ENCODE measurements at regions not wholly inside any gene's neighbourhood (a gene's known extent, or its start where the extent isn't known, plus 50 kb on each side); places are given as distances from the start of the nearest gene placed in this dataset.

DNA sequence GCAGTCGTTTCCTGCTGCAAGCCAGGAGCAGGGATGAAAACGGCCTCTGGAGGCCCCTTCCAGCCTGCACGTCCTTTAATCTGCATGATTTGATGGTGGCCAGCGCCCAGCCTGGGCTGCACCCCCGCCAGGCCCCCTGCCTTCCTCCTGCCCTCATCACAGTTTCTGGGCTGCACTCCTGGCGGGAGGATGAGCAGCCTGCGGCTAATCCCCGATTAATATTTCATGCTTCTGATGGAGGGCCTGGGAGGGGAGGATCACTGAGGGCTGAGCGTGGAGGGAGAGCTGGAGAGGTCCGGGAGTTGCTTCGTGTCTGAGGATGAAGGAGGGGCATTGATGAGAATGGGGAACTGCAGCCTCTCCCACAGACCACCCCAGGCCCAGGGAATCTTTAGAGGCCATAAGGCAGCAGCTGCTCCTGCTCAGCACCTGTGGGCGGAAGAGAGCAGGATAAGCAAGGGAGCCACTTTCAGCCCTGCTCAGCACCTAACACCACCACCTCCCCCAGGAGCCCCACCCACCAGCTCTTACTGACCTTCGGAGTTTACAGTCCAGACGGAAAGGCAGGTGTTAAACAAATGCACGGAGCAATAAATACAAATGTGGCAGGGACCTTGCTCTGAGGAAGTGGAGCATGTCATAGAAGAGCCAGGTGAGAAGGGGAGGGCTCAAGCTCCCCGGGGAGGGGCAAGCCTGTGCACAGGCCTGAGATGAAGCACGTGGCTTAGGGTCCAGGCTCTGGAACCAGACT, 135.0 kb upstream of the NECTIN1 start:
- in situ Hi-C loops (cut with HindIII; ENCODE audit: low sequenced_read_pairs): no loop called here

DNA sequence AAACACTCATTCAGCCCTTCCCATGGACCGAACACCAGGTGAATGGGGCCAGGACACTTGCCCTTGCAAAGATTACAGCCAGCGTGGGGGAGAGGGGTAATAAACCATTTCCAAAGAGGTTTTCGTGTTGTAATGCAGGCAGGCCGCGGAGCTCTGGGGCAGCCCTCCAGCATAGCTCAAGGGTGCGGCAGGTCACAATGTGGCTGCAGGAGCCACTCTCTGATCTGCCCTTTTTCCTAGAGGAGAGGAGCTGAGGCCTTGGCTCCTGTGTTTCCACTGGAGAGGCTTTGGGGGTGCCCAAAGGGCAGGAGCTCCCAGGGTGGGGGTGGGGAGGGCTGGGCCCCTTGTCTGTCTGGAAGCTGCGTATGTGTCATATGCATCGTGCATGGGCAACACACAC, 134.2 kb upstream of the NECTIN1 start:
- in situ Hi-C loops (cut with HindIII; ENCODE audit: low sequenced_read_pairs): no loop called here

DNA sequence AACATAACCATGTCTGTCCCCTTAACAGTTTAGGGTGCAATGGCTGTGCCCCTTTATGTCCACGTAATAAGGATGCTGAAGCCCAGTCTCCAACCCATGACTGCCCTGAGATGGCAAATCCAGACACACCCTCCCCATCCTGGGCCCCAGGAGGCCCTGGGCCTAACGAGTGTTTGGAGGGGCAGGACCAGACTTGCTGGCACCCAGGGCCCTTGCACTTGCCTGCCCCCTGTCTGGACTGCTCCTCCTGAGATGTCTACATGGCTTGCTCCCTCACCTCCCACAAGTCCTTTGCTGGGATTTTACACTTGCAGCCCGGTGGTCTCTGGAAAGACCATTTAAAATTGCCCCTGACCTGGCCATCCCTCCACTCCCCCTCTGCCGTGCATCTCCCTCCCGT, 132.2 kb upstream of the NECTIN1 start:
- in situ Hi-C loops (cut with HindIII; ENCODE audit: low sequenced_read_pairs): no loop called here

DNA sequence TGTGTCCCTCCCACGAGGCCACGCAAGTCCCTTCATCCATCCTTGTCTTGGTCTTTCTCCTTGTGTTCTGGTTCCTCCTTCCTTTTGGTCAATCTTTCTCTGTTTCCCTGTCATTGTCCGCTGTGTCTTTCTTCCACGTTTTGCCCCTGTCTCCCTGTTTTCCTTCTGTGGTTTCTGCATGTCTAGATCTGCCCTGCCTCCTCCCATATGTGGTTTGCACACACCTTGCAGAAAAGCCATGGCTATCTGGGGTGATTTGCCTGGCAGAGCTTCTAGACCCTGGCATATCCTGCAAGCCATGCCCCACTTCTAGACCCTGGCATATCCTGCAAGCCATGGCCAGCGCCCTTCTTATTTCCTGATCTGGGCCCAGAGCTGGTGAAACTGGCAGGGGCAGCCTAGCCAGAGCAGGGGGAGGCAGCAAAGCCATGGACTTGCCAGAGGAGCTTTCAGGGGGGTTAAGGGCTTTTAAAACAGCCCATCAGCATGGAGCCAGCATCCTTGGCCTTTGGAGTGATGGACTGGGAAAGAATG, 131.6 kb upstream of the NECTIN1 start:
- in situ Hi-C loops (cut with HindIII; ENCODE audit: low sequenced_read_pairs): no loop called here

DNA sequence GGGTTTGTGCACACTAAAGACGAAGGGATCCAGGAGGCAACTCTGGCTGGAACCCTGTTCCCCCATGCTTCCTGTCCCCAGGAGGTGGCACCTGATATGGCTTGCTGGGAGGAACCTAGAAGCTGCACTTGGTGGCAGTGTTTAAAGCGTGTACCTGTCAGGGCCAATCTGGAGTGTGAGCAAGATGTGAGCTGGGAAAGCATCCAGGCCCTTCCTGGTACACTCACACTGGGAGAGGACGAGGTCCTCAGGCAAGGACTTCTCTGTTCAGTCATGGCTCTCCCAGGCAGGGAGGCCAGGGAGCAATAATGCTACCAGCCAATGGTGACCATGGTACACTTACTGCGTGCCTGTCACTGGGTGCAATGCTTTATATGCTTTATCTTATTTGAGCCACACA, 130.7 kb upstream of the NECTIN1 start:
- in situ Hi-C loops (cut with HindIII; ENCODE audit: low sequenced_read_pairs): no loop called here

DNA sequence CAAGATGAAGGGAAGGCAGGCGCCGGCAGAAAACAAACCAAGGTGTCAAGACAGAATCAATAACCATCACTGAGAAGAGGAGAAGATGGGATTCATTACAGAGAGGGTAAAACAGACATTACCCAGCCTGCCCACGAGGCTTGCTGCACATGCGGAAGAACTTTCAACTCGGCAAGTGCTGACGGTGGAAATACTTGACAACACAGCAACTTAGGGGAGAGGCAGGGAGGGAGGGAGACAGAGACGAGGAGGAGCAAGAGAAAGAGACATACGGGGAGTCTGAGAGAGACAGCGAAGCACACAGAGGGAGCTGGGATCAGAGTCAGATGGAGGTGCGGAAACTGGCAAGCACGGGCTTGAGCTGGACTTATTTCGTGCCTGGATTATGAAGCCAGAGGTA, 129.3 kb upstream of the NECTIN1 start:
- in situ Hi-C loops (cut with HindIII; ENCODE audit: low sequenced_read_pairs): no loop called here

DNA sequence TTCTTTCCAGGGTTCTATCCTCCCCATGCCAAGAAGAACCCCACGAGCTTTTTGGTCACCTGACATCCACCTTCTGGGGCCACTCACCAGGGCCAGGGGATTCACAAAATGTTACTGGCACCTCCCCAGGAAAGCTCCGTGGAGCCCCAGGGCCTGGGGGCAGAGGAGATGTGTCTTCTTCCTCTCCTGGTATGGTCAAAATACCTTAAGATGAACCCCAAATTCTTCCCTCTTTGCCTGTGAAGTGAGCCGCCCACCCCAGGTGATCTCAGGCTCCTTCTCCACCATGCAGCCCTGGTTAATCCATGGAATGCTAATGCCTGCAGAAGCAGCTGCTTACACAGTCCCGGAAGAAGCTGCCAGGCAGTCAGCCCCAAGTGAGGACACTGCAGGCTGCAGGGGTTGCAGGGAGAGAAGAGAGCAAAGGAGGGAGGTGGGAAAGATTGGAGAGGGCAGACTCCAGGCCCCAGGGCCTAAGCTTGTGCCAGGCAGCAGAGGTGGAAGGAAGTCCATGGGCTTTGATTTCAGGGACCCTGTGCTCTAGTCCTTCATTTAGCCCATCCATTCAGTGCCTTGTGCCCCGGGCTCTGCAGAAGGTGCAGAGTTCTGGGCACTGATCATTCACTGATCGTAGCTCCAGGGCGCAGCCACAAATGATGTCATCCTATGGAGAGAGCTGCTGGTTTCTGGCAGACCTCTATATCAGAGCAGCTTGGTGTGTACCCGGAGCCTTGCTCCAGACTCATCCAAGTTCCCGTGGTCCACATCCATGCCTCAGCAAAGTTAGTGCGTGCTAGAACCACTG, 127.9 kb upstream of the NECTIN1 start:
- in situ Hi-C loops (cut with HindIII; ENCODE audit: low sequenced_read_pairs): no loop called here

DNA sequence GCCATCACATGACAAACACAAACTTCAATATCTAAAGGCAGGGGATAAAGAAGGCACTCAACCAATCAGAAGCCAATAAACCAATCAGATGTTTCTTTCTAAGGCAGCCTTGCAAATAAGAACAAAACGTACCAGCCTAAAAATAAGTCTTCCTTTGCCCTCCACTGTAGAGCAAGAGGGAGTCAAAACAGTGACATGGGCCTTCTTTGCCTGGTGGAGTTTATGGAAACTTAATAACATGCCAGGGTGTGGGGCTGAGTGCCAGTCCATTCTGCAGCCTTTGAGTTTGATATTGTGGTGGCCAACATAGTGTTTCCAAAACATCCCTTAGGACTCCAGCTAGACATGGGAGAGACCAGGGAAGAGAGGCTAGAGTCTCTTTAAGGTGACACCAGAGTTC, 126.1 kb upstream of the NECTIN1 start:
- in situ Hi-C loops (cut with HindIII; ENCODE audit: low sequenced_read_pairs): no loop called here

DNA sequence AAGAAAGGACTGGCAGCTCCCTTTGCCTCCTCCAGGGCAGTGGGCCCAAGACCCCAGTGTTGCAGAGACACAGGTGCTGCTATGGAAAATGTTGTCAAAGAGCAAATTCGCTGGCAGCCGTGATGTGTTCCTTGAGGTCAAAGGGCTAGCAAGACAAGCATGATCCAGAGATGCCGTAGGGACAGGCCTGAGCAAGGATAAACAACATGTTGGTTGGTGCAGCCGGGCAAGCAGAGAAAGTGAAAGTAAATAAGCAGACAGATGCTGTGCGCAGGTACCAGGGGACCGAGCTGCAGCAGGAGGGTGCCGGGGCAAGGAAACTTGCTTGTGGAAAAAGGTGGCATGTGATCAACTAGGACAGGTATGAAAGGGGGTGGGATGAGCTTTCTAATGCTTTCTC, 125.5 kb upstream of the NECTIN1 start:
- in situ Hi-C loops (cut with HindIII; ENCODE audit: low sequenced_read_pairs): no loop called here

DNA sequence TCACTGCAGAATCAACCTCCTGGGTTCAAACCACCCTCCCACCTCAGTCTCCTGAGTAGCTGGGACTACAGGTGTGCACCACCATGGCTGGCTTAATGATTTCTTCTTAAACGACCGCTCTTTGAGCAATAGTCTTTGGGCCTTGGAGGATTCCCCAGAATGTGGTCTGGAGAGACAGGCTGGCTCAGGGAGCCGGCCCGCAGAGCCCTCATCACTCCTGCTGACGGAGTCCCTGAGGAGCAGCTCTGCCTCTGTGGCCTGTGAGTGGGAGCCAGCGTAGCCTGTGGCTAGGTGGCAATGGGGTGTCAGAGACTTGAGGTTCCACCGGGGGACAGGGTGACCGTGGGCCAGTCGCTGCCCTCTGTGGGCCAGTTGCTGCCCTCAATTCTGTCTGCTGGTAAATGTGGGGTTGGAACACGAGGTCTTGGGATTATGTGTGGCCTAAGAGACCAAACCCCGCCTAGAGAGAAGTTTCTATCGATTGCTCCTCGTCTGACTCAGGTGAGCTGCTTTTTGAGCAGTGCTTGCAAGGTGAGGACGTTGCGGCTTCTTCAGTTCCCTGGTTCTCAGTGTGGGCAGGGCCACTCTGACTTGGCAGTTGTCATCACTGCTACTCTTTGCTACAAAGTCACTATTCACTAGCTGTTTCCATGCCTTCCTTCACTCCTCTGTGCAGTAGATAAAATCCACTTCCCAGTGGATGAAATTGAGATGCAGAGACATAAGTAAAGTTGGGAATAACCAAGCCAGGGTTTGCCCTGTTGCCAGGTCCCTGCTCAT, 124.8 kb upstream of the NECTIN1 start:
- in situ Hi-C loops (cut with HindIII; ENCODE audit: low sequenced_read_pairs): no loop called here

DNA sequence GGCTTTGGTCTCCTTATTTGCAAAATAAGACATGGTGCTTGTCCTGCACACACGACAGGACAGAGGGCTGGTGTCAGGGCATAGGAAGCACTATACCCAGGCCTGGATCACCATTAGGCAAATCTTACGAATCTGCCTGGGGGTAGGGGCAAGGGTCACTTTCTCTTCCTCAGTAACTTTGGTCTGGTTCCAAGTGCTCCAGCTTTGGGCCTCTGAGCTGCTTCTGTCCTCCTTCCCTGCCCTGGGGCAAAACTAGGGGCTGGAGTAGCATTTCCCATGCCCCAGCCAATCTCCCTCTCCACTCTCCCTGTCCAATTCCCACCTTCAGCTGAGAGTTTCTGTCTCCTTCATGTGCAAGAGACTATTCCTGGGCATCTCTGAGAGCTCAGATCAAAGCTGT, 123.7 kb upstream of the NECTIN1 start:
- in situ Hi-C loops (cut with HindIII; ENCODE audit: low sequenced_read_pairs): no loop called here

DNA sequence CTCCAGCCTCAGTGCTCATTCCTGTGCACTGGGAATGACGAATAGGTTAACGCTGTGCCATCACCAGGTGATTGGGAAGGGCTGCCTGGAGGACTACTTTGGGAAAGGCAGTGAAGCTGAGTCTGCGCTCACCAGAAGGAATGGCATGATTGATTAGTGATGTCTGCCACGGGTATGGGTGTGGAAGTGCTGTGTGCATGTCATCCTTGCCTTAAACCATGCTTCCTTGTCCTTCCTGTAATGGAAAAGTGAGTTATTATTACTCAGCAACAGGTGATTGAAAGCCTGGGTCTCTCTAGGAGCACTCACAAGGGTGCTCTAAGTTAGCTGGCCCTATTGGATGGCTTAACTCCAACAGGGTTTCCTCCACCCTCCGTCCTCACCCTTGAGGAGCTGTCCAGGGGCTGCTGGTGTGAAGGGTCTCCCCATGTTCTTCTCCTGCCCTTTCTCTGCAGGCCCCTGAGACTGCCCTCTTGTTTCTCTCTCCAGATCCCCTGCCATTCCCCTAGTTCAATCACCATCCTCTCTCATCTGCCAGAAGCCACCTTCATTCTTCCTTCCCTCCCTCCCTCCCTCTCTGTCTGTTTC, 121.9 kb upstream of the NECTIN1 start:
- in situ Hi-C loops (cut with HindIII; ENCODE audit: low sequenced_read_pairs): no loop called here

DNA sequence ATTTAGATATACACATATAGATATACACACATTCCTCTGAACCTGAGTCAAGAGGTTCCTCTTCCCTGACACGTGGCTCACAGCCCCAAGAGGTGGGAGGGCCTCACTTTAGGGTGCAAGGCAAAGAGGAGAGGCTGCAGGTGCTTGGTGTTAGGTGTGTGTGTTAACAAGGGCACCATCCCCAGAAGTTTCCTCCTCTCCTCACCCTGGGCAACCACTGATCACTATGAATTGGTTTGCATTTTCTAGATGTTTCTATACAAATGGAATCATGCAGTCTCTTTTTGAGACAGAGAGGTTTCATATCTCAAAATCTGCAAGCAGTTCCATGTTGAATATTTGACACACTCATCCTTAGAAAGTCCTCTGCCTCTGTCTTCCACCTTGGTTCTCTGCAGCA, 120.9 kb upstream of the NECTIN1 start:
- in situ Hi-C loops (cut with HindIII; ENCODE audit: low sequenced_read_pairs): no loop called here

DNA sequence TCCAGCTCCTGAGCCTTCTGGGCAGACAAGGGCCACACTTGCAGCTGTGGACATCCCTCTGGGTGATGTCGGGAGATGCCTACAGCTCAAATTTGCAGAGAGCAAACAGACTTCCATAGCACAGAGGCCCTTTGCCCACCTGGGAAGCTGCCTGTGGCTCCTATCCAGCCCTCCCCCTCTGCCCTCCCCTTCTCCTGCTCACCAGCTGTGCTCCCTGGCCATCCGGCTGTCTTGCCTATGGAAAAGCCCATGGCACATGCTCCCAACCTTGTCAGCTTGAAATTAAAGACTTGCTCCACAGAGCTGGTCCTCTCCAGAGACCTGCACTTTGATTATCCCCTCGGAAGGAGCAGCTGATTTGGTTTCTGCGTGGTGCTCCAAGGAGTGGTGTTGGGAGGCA, 118.9 kb upstream of the NECTIN1 start:
- in situ Hi-C loops (cut with HindIII; ENCODE audit: low sequenced_read_pairs): no loop called here

DNA sequence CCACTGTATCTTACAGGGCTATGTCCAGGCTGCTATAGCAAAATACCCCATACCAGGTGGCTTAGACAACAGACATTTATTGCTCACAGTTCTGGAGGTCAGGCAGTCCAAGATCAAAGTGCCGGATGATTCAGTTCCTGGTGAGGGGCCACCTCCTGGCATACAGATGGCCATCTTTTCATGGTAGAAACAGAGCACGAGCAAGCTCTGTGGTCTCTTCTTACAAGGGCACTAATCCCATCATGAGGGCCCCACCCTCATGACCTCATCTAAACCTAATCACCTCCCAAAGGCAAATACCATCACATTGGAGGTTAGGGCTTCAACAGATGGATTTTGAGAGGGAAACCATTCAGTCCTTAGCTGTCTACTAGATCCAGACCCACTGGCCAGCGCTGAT, 117.4 kb upstream of the NECTIN1 start:
- in situ Hi-C loops (cut with HindIII; ENCODE audit: low sequenced_read_pairs): no loop called here

DNA sequence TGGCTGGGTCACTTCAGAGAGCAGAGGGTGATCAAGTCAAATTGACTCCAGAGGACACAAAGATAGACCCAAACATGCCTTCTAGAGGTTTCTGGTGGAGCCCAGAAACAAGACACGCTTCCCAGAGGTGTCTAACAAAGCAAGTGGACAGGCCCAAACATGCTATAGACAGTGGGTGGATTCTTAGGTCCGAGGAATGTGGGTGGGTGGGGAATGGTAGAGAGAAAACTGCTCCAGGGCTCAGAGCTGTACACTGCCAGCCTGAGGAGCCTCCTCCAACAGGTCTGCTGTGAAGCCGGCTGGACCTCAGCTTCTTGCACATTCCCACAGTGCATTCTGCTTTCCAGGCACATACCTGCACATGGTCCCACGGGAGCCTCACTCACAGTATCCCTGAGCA, 116.8 kb upstream of the NECTIN1 start:
- in situ Hi-C loops (cut with HindIII; ENCODE audit: low sequenced_read_pairs): no loop called here

DNA sequence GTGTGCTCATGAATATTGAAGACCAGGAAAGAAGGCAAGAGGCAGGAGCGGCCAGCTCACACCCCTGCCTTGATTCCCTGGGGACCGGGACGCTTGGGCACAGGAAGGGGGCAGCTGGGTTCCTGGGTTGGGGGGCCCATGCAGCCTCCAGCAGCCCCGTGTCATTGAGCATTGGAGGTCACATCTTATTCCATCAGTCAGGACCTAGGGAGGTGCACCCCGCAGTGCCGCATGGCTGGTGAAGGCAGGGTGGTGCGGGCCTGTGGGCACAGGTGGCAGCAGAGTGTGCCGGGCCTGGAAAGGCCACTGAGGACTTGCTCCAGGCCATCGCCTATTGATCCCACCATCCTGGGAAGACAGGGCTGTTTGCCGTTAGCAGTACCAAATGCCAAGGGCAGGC, 116.3 kb upstream of the NECTIN1 start:
- in situ Hi-C loops (cut with HindIII; ENCODE audit: low sequenced_read_pairs): no loop called here

DNA sequence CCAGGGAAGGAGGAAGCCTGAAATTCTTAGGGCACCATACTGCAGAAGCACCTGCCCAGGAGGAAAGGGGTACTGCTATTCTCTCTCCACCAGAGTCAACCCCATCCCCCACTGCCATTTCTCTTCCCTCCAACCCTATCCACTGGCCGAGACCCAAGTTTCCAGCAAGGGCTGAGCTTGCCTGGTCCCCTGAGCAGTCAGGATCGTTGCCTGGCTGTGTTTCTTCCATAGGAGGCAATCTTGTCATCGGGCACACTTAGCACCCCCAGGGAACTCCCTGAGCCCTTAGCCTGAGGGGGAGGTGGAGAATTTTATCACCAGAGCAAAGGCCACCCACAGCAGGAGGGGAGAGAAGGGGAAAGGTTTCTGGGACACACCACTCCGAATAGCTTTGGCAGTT, 115.8 kb upstream of the NECTIN1 start:
- in situ Hi-C loops (cut with HindIII; ENCODE audit: low sequenced_read_pairs): no loop called here

DNA sequence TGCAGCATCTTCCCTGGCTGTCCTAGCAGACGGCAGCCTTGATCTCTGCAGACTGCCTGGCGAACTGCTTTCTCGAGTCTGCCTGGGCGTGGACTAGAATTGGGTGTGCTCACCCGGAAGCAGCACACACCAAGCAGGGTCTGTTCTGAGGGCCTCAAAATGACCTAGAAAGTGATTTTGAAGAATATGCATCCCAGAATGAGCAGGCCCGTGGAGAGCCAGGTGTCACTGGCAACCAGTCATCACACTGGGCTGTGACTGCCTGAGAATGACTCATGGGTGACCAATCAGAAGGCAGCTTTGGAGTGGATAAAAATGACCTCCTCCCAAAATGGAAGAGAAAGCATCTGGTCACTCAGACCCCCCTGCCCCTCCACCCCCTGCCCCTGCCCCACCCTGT, 114.9 kb upstream of the NECTIN1 start:
- in situ Hi-C loops (cut with HindIII; ENCODE audit: low sequenced_read_pairs): no loop called here

DNA sequence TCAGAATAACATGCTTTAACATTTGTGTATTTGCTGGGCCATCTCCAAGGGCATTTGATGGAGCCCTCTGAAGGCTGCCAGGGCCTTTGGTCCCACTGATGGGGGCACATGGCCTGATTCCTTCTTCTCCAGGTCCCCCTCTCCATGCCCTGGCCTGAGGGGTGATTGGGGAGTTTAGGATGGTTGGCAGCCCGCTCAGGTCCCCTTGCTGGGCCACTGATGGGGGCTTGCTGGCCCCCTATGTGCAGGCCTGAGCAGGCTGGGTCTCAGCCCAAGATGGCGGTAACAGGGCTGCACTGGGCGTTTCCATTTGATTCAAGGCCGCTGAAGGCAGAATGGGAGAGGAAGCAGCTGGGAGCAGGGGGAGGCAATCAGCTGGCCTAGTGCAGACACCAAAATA, 113.7 kb upstream of the NECTIN1 start:
- in situ Hi-C loops (cut with HindIII; ENCODE audit: low sequenced_read_pairs): no loop called here

DNA sequence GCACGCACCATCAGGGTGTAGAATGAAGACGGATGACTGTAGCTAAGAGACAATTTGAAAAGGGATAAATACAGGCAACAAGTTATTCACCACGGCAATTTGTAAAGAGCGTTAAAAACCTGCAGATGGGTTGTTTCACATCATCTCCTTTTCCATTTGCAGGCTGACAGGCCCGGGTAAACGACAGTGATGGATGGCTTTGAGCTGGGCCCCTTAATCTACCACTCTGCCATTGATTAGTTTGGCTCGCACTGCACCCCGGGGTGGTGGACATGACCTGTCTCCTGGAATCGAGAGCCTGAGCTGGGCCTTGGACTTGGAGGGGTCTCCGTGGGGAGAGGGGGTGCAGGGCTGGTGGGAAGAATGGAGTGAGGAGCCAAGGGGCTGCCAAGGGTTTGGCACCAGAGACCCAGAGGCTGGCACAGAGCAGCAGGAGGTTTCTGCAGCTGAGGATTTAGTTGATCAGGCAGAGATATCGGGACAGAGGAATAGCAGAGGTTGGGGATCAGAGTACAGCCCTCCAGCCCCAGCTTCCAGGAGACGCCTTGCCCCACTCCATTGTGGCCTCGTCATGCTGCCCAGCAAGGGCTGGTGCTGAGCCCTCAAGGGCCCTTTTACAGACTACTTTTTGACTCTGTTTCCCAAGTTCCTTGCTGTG, 110.6 kb upstream of the NECTIN1 start:
- in situ Hi-C loops (cut with HindIII; ENCODE audit: low sequenced_read_pairs): no loop called here
